ENCODE measurements at regions not wholly inside any gene's neighbourhood (a gene's known extent, or its start where the extent isn't known, plus 50 kb on each side); places are given as distances from the start of the nearest gene placed in this dataset.

- DNase-seq (ENCODE audit: low read depth): no peak
Measured at GRCh38 chr1:82491301-82492048, 690.7 kb downstream of the ADGRL2 start.

GRCh38 chr1:82487778-82488177 is 687.0 kb downstream of the ADGRL2 start:
- DNase-seq (ENCODE audit: low read depth): no peak

- no peak for DNase-seq (ENCODE audit: low read depth)
Measured at GRCh38 chr1:82486969-82487368, 686.2 kb downstream of the ADGRL2 start.

GRCh38 chr1:82486468-82486867 is 685.7 kb downstream of the ADGRL2 start:
- DNase-seq (ENCODE audit: low read depth): no peak

GRCh38 chr1:82485591-82486369 is 685.0 kb downstream of the ADGRL2 start:
- no peak for DNase-seq (ENCODE audit: low read depth)

GRCh38 chr1:82483146-82483545 is 682.4 kb downstream of the ADGRL2 start:
- no peak for DNase-seq (ENCODE audit: low read depth)

- DNase-seq (ENCODE audit: low read depth): no peak
Measured at GRCh38 chr1:82478916-82479315, 678.2 kb downstream of the ADGRL2 start.

GRCh38 chr1:82472489-82473131 is 671.9 kb downstream of the ADGRL2 start:
- DNase-seq (ENCODE audit: low read depth): no peak

GRCh38 chr1:82466891-82467290 is 666.2 kb downstream of the ADGRL2 start:
- DNase-seq (ENCODE audit: low read depth): no peak

- DNase-seq (ENCODE audit: low read depth): no peak
Measured at GRCh38 chr1:82466416-82466815, 665.7 kb downstream of the ADGRL2 start.

- DNase-seq (ENCODE audit: low read depth): no peak
Measured at GRCh38 chr1:82465024-82465423, 664.3 kb downstream of the ADGRL2 start.

- no peak for DNase-seq (ENCODE audit: low read depth)
Measured at GRCh38 chr1:82464362-82465001, 663.7 kb downstream of the ADGRL2 start.

- DNase-seq (ENCODE audit: low read depth): no peak
Measured at GRCh38 chr1:82463951-82464350, 663.2 kb downstream of the ADGRL2 start.

GRCh38 chr1:82462366-82462765 is 661.6 kb downstream of the ADGRL2 start:
- DNase-seq (ENCODE audit: low read depth): no peak

GRCh38 chr1:82455342-82455741 is 654.6 kb downstream of the ADGRL2 start:
- DNase-seq (ENCODE audit: low read depth): no peak

GRCh38 chr1:82454431-82454830 is 653.7 kb downstream of the ADGRL2 start:
- DNase-seq (ENCODE audit: low read depth): no peak

GRCh38 chr1:82453511-82454185 is 652.9 kb downstream of the ADGRL2 start:
- no peak for DNase-seq (ENCODE audit: low read depth)

GRCh38 chr1:82452096-82452495 is 651.4 kb downstream of the ADGRL2 start:
- DNase-seq (ENCODE audit: low read depth): no peak

GRCh38 chr1:82451191-82451590 is 650.5 kb downstream of the ADGRL2 start:
- no peak for DNase-seq (ENCODE audit: low read depth)

GRCh38 chr1:82449506-82450057 is 648.8 kb downstream of the ADGRL2 start:
- no peak for DNase-seq (ENCODE audit: low read depth)

- DNase-seq (ENCODE audit: low read depth): no peak
Measured at GRCh38 chr1:82446955-82447354, 646.2 kb downstream of the ADGRL2 start.

GRCh38 chr1:82446236-82446635 is 645.5 kb downstream of the ADGRL2 start:
- no peak for DNase-seq (ENCODE audit: low read depth)

Measured in T-helper 22 cell (primary cell).